ENCODE measurements at regions not wholly inside any gene's neighbourhood (a gene's known extent, or its start where the extent isn't known, plus 50 kb on each side); places are given as distances from the start of the nearest gene placed in this dataset.

GRCh38 chr4:42330002-42330592 is 67.2 kb upstream of the SHISA3 start:
- DNase-seq (no peak), ATAC-seq (ENCODE audit: low read depth) (no peak)
- H3K27ac ChIP-seq (ENCODE audit: insufficient read depth, low read length) = no peak overlapping the region
- ChIA-PET POLR2A (ENCODE audit: unreplicated experiment) (no interaction called here), CTCF (no interaction called here)
- no peak overlapping the region for H3K56ac ChIP-seq (ENCODE audit: extremely low read depth, insufficient read depth, low read length)
- no peak overlapping the region for H3K9ac ChIP-seq (ENCODE audit: low read depth, low read length)
- no CpG with 5 or more reads among the region's 7 CpGs for WGBS, 2 experiments (ENCODE audit: extremely low coverage in 2 of 2, insufficient read length in 1 of 2)
- no peak overlapping the region for H4K91ac ChIP-seq (ENCODE audit: insufficient read depth, low read depth, low read length)
- TF ChIP-seq USF2 (IDR thresholded peaks at IDR 0.05; ENCODE audit: low read depth, low read length) (no peak), RCOR1 (IDR thresholded peaks at IDR 0.05; ENCODE audit: insufficient replicate concordance, low read length) (no peak), CHD1 (IDR thresholded peaks at IDR 0.05; ENCODE audit: low read depth, low read length) (no peak), CEBPB (IDR thresholded peaks at IDR 0.05; ENCODE audit: low read depth, low read length) (no peak), SMC3 (IDR thresholded peaks at IDR 0.05; ENCODE audit: low read depth, low read length) (no peak), ELK1 (IDR thresholded peaks at IDR 0.05; ENCODE audit: borderline replicate concordance, low read depth, low read length) (no peak), MXI1 (IDR thresholded peaks at IDR 0.05; ENCODE audit: borderline replicate concordance, low read depth, low read length) (no peak)
- no peaks in the 10 kb centered on the region for H3K79me1 ChIP-seq (ENCODE audit: low read depth in 1 of 2, low read length in 2 of 2)
- H3K4me1 ChIP-seq (ENCODE audit: control insufficient read depth, insufficient read depth, low read length) = no peaks in the 10 kb centered on the region; the same call in 1 of the 2 replicates
- H2BK20ac ChIP-seq (ENCODE audit: low read depth, low read length) = peak overlapping the region; percentile 24; the same call in 1 of the 2 replicates
- intact Hi-C loops (cut with micrococcal nuclease) (no loop called here), dilution Hi-C loops (cut with HindIII; ENCODE audit: low sequenced_read_pairs, unreplicated experiment) (no loop called here), in situ Hi-C loops (cut with MboI; ENCODE audit: low sequenced_read_pairs) (no loop called here)
- no peak overlapping the region for H4K5ac ChIP-seq (ENCODE audit: low read depth, low read length)
- no peak overlapping the region for H2BK5ac ChIP-seq (ENCODE audit: low read depth, low read length, poor library complexity, severe bottlenecking)
- no peak overlapping the region; the same call in 1 of the 2 replicates for H3K18ac ChIP-seq (ENCODE audit: low read depth, low read length)
- no peak overlapping the region for H2BK15ac ChIP-seq (ENCODE audit: low read depth, low read length)
- H3K9me3 ChIP-seq (ENCODE audit: control insufficient read depth, insufficient read depth, low read length) = no peaks in the 10 kb centered on the region
- H3K36me3 ChIP-seq (ENCODE audit: control insufficient read depth, insufficient read depth, low read length) = no peaks in the 10 kb centered on the region
- H2AK9ac ChIP-seq (replicated peaks; ENCODE audit: low read depth, low read length, poor library complexity) = no peak overlapping the region
- BruUV-seq (replicated peaks) = no TSS peak
- no peak overlapping the region for H3K23ac ChIP-seq (ENCODE audit: low read depth, low read length)
- H3K14ac ChIP-seq (replicated peaks; ENCODE audit: low read depth, low read length) = no peak overlapping the region
- H4K20me1 ChIP-seq (ENCODE audit: insufficient read depth, low read length) = no peaks in the 10 kb centered on the region
- H3K4me2 ChIP-seq (ENCODE audit: low read depth, low read length) = no peak overlapping the region
- H2AFZ ChIP-seq (replicated peaks; ENCODE audit: low read length, poor library complexity) = no peak overlapping the region
- no peak overlapping the region for H2BK120ac ChIP-seq (ENCODE audit: low read depth, low read length)
- no peak overlapping the region for H4K8ac ChIP-seq (ENCODE audit: low read depth in 2 of 2, low read length in 2 of 2)
- H3K4ac ChIP-seq (ENCODE audit: low read depth, low read length) = no peak overlapping the region
- no peak overlapping the region for H3K4me3 ChIP-seq (ENCODE audit: insufficient read depth, low read depth, low read length)
- no peak overlapping the region for H2AK5ac ChIP-seq (ENCODE audit: low read depth, low read length)
- no peaks in the 10 kb centered on the region for H3K9me1 ChIP-seq (ENCODE audit: insufficient read depth, low read length)
- no peaks in the 10 kb centered on the region; the same call in 1 of the 2 replicates for H3K27me3 ChIP-seq (ENCODE audit: control insufficient read depth, insufficient read depth, low read length)

All from IMR-90 (cell line).